Effector memory CD4-positive, alpha-beta T cell (primary cell): ENCODE measurements at regions not wholly inside any gene's neighbourhood (a gene's known extent, or its start where the extent isn't known, plus 50 kb on each side); places are given as distances from the start of the nearest gene placed in this dataset.

Experiments used
- DNase-seq, 3 donors: peaks; one replicate each; pipeline ENCODE4 v3.0.0-alpha.2; 2020
- H3K27ac ChIP-seq: 2 replicates; pipeline ENCODE4 v1.7.0; 2013; ENCODE audit warnings: mild to moderate bottlenecking, low read length, moderate library complexity; ENCODE audit not compliant: insufficient read depth, poor library complexity, severe bottlenecking
- H3K27me3 ChIP-seq: replicated peaks from 2 replicates; pipeline ENCODE4 v1.7.0; 2013; ENCODE audit warnings: mild to moderate bottlenecking, low read length; ENCODE audit not compliant: insufficient read depth, control insufficient read depth, poor library complexity, severe bottlenecking
- H3K36me3 ChIP-seq: 2 replicates; pipeline ENCODE4 v1.7.0; 2013; ENCODE audit warnings: mild to moderate bottlenecking, low read length, moderate library complexity; ENCODE audit not compliant: control insufficient read depth, insufficient read depth
- H3K4me1 ChIP-seq: 2 replicates; pipeline ENCODE4 v1.7.0; 2013; ENCODE audit warnings: low read length, mild to moderate bottlenecking; ENCODE audit not compliant: control insufficient read depth, insufficient read depth, poor library complexity, severe bottlenecking
- H3K4me3 ChIP-seq: 2 replicates; pipeline ENCODE4 v1.7.0; 2013; ENCODE audit warnings: low read length, low read depth, mild to moderate bottlenecking; ENCODE audit not compliant: insufficient read depth, poor library complexity, severe bottlenecking
- H3K9me3 ChIP-seq: 2 replicates; pipeline ENCODE4 v1.7.0; 2013; ENCODE audit warnings: mild to moderate bottlenecking, low read length, moderate library complexity; ENCODE audit not compliant: control insufficient read depth

DNA sequence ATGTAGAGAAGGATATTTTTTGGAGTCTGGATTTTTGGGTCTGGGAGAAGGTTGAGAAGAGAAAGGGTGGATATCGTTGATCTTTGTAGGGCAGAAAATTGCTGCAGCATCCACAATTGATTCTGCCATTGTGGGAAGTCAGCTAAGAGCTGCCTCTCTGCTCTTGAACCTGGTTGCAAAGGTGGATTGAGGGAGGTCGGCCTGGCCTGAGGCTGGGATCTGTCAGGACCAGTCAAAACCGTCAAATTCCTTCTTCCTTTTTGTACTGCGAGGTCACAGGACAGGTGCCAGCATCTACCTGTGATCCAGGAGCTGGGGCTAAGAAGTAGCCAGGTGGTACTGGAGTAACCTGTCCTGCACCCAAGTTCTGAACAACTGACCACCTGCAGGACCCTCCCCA lies 93.7 kb downstream of the SHOX start:
- no peak for DNase-seq
- Histone ChIP-seq H3K27me3 (no peaks in the 10 kb centered on the region), H3K4me1 (no peaks in the 10 kb centered on the region), H3K36me3 (no peaks in the 10 kb centered on the region), H3K9me3 (no peaks in the 10 kb centered on the region), H3K4me3 (no peak overlapping the region), H3K27ac (no peak overlapping the region)

DNA sequence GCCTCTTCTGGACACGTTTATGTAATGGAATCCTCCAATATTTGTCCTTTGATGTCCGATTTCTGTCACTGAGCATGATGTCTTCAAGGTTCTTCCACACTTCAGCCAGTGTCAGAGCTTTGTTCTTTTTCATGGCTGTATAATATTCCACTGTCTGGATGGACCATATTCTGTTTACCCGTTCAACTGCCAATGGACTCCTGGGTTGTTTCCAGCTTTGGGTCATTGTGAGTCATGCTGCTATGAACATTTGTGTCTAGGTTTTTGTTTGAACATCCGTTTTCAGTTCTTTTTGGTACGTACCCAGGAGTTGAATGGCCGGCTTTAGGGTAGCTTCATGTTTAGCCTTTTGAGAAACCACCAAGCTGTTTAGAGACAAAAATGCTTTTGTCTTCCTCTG lies 93.2 kb downstream of the SHOX start:
- H3K4me1 ChIP-seq, result no peaks in the 10 kb centered on the region
- H3K36me3 ChIP-seq, result no peaks in the 10 kb centered on the region
- H3K27ac ChIP-seq, result no peak overlapping the region
- H3K4me3 ChIP-seq, result no peak overlapping the region
- no peak for DNase-seq
- no peaks in the 10 kb centered on the region for H3K9me3 ChIP-seq
- H3K27me3 ChIP-seq, result no peaks in the 10 kb centered on the region

GRCh38 chrX:721354-721753 lies 90.8 kb downstream of the SHOX start:
- DNase-seq, result no peak
- Histone ChIP-seq H3K27ac (no peak overlapping the region), H3K36me3 (no peaks in the 10 kb centered on the region), H3K9me3 (no peaks in the 10 kb centered on the region), H3K4me3 (no peak overlapping the region), H3K27me3 (no peaks in the 10 kb centered on the region), H3K4me1 (no peaks in the 10 kb centered on the region)

DNA sequence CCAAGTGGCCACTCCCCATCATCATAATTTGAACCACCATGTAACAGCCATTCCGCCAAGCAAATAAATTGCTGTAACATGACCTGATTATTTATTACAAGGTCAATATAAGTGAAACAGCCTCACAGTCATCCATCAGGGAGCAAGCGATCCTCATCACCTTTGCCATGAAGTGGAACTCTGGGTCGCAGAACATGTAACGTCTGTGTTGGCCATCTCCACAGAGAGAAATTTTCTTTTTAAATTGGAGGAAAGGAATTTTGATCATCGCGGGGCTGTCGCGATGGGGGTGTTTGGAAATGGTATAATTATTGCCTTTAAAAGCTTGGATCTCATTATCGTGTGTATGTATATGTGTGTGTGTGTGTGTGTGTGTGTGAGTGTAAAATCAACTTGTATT lies 90.2 kb downstream of the SHOX start:
- H3K4me3 ChIP-seq, result no peak overlapping the region
- DNase-seq, result no peak
- no peaks in the 10 kb centered on the region for H3K36me3 ChIP-seq
- no peaks in the 10 kb centered on the region for H3K27me3 ChIP-seq
- H3K27ac ChIP-seq, result no peak overlapping the region
- no peaks in the 10 kb centered on the region for H3K9me3 ChIP-seq
- H3K4me1 ChIP-seq, result no peaks in the 10 kb centered on the region

GRCh38 chrX:720250-720649 lies 89.7 kb downstream of the SHOX start:
- Histone ChIP-seq H3K4me1 (no peaks in the 10 kb centered on the region), H3K27ac (no peak overlapping the region), H3K4me3 (no peak overlapping the region), H3K27me3 (no peaks in the 10 kb centered on the region), H3K9me3 (no peaks in the 10 kb centered on the region), H3K36me3 (no peaks in the 10 kb centered on the region)
- DNase-seq, result no peak

DNA sequence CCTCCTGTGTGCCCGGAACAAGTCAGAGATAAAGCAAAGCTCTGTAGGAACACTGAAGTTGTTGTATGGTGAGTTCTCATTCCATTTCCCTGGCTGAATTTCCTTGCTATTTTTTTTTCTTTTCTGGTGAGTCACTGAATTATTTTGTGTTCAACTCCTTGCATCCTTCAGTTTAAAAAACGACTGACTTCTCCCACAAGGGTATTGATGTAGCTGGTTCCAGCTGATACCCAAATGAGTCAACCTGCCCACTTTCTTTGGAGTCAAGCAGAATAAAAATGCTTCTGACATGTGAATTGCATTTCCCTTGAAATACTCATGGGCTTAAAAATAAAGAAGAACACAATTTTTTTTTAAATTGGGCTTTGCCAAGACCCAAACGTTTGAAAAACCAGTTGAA lies 85.5 kb downstream of the SHOX start:
- Histone ChIP-seq H3K36me3 (no peaks in the 10 kb centered on the region), H3K4me1 (no peaks in the 10 kb centered on the region), H3K4me3 (no peak overlapping the region), H3K9me3 (no peaks in the 10 kb centered on the region), H3K27me3 (no peaks in the 10 kb centered on the region), H3K27ac (no peak overlapping the region)
- no peak for DNase-seq

DNA sequence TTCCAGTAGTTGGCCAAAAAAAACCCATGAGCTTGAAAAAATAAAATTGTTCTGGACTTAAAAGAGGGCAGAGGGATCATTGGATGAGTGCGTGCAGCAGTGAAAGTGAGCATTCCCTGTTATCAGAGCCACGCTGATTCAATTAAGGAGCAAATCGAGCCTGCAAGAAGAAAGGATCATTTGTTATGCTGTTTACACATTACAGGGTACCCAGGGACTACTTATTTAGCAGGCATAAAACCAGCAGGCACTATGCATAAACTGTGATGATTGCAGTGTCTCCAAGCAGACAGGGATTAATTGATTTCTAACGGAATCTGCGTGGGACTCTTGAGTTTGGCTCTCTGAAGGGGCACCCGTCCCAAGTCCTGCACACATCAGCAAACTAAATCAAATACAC lies 83.5 kb downstream of the SHOX start:
- H3K36me3 ChIP-seq, result no peaks in the 10 kb centered on the region
- no peak overlapping the region for H3K4me3 ChIP-seq
- no peaks in the 10 kb centered on the region for H3K27me3 ChIP-seq
- no peaks in the 10 kb centered on the region for H3K9me3 ChIP-seq
- H3K27ac ChIP-seq, result no peak overlapping the region
- H3K4me1 ChIP-seq, result no peaks in the 10 kb centered on the region
- DNase-seq, result no peak
